ENCODE measurements at regions not wholly inside any gene's neighbourhood (a gene's known extent, or its start where the extent isn't known, plus 50 kb on each side); places are given as distances from the start of the nearest gene placed in this dataset.

- Histone ChIP-seq H3K9me2 (ENCODE audit: low read depth, low read length) (no peaks in the 10 kb centered on the region), H3K79me2 (ENCODE audit: insufficient read depth, low read length) (no peaks in the 10 kb centered on the region), H3K4me1 (ENCODE audit: insufficient read depth, low read length, severe bottlenecking) (no peaks in the 10 kb centered on the region), H3K4me3 (ENCODE audit: low read depth, low read length, poor library complexity, severe bottlenecking) (no peak overlapping the region), H3K27ac (ENCODE audit: low read depth, low read length, poor library complexity, severe bottlenecking) (no peak overlapping the region), H3K27me3 (ENCODE audit: insufficient read depth, low read length) (no peaks in the 10 kb centered on the region), H3K9me3 (ENCODE audit: low read length) (no peaks in the 10 kb centered on the region), H3F3A (ENCODE audit: insufficient read depth, low read length) (no peaks in the 10 kb centered on the region), H3K36me3 (ENCODE audit: insufficient read depth, low read length) (no peaks in the 10 kb centered on the region), H4K20me1 (ENCODE audit: insufficient read depth, low read length) (no peaks in the 10 kb centered on the region), H3K9ac (ENCODE audit: low read length) (no peak overlapping the region), H2AFZ (ENCODE audit: low read length) (no peak overlapping the region), H3K4me2 (ENCODE audit: low read length) (no peak overlapping the region)
- TF ChIP-seq EZH2 (IDR thresholded peaks at IDR 0.05; ENCODE audit: borderline replicate concordance, low read length) (no peak), CTCF (IDR thresholded peaks at IDR 0.05; ENCODE audit: low read length) (no peak)
These were observed 155.6 kb upstream of the NTRK2 start for GRCh38 chr9:84513979-84514378.

DNA sequence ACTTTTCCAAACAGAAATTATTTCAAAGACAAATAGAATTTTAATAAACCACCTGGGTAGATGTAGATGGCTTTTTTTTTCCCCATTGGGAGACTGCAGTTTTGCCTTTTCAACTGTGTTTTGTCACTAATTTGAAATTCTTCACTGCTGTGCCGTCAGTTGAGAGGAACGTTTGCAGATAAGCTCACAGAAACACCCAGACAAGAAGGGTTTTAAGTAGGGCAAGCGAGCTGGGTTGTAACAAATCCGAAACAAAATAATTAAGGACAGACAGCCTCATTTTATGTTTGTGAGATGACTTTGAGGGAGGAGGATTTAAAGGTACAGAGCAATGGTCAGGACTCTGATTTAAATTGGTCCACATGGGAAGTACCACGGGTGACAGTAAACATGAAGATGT lies 155.1 kb upstream of the NTRK2 start:
- Histone ChIP-seq H3K9me3 (ENCODE audit: low read length) (no peaks in the 10 kb centered on the region), H3K27ac (ENCODE audit: low read depth, low read length, poor library complexity, severe bottlenecking) (no peak overlapping the region), H3K4me3 (ENCODE audit: low read depth, low read length, poor library complexity, severe bottlenecking) (no peak overlapping the region), H2AFZ (ENCODE audit: low read length) (no peak overlapping the region), H3F3A (ENCODE audit: insufficient read depth, low read length) (no peaks in the 10 kb centered on the region), H4K20me1 (ENCODE audit: insufficient read depth, low read length) (no peaks in the 10 kb centered on the region), H3K9ac (ENCODE audit: low read length) (no peak overlapping the region), H3K4me2 (ENCODE audit: low read length) (no peak overlapping the region), H3K27me3 (ENCODE audit: insufficient read depth, low read length) (no peaks in the 10 kb centered on the region), H3K36me3 (ENCODE audit: insufficient read depth, low read length) (no peaks in the 10 kb centered on the region), H3K4me1 (ENCODE audit: insufficient read depth, low read length, severe bottlenecking) (no peaks in the 10 kb centered on the region), H3K79me2 (ENCODE audit: insufficient read depth, low read length) (no peaks in the 10 kb centered on the region), H3K9me2 (ENCODE audit: low read depth, low read length) (no peaks in the 10 kb centered on the region)
- no peak for TF ChIP-seq CTCF (IDR thresholded peaks at IDR 0.05; ENCODE audit: low read length)
- TF ChIP-seq EZH2 (IDR thresholded peaks at IDR 0.05; ENCODE audit: borderline replicate concordance, low read length), result no peak

DNA sequence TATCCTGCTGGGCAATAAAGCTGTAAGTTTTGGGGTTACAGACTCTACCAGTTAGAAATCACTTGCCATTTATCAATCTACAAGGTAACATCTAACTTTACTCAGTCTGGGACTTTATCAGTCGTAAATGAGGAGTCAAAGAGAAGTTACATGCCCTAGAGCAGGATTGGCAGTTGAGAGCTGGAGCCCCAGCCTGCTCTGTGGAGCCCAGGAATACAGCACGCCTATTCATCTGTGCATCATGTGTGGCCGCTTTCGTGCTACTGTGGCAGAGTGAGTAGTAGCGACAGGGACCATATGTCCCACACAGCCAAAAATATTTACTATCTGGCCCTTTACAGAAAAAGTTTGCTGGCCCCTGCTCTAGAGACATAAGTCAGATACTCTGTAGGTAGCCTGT lies 152.5 kb upstream of the NTRK2 start:
- no peak overlapping the region for H3K27ac ChIP-seq (ENCODE audit: low read depth, low read length, poor library complexity, severe bottlenecking)
- H2AFZ ChIP-seq (ENCODE audit: low read length), result no peak overlapping the region
- H3F3A ChIP-seq (ENCODE audit: insufficient read depth, low read length), result no peaks in the 10 kb centered on the region
- H3K27me3 ChIP-seq (ENCODE audit: insufficient read depth, low read length), result no peaks in the 10 kb centered on the region
- H4K20me1 ChIP-seq (ENCODE audit: insufficient read depth, low read length), result no peaks in the 10 kb centered on the region
- H3K36me3 ChIP-seq (ENCODE audit: insufficient read depth, low read length), result no peaks in the 10 kb centered on the region
- no peaks in the 10 kb centered on the region for H3K4me1 ChIP-seq (ENCODE audit: insufficient read depth, low read length, severe bottlenecking)
- H3K9me2 ChIP-seq (ENCODE audit: low read depth, low read length), result no peaks in the 10 kb centered on the region
- H3K4me2 ChIP-seq (ENCODE audit: low read length), result no peak overlapping the region
- TF ChIP-seq EZH2 (IDR thresholded peaks at IDR 0.05; ENCODE audit: borderline replicate concordance, low read length) (no peak), CTCF (IDR thresholded peaks at IDR 0.05; ENCODE audit: low read length) (no peak)
- no peak overlapping the region for H3K4me3 ChIP-seq (ENCODE audit: low read depth, low read length, poor library complexity, severe bottlenecking)
- H3K9me3 ChIP-seq (ENCODE audit: low read length), result no peaks in the 10 kb centered on the region
- H3K9ac ChIP-seq (ENCODE audit: low read length), result no peak overlapping the region
- H3K79me2 ChIP-seq (ENCODE audit: insufficient read depth, low read length), result no peaks in the 10 kb centered on the region

Measured in OCI-LY1 (cell line).